ENCODE measurements at regions not wholly inside any gene's neighbourhood (a gene's known extent, or its start where the extent isn't known, plus 50 kb on each side); places are given as distances from the start of the nearest gene placed in this dataset.

DNA sequence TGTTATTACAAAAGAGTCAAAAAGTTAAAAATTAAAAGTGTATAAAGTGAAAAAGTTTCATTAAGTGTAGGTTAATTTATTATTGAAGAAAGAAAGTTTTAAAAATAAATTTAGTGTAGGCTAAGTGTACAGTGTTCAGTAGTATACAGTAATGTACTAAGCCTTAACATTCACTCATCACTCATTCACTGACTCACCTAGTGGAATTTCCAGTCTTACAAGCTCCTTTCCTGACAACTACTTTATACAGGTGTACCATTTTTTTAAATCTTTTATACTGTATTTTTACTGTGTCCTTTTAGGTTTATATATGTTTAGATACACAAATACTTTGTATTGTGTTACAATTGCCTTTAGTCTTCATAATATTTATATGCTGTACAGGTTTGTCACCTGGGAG lies 530.2 kb upstream of the FAM174A start:
- Histone ChIP-seq H3K4me3 (ENCODE audit: low read depth in 1 of 2, low read length in 2 of 2) (no peak overlapping the region), H3K4me2 (ENCODE audit: insufficient read depth, low read length) (no peak overlapping the region), H3K4me1 (ENCODE audit: insufficient read depth, low read length) (no peaks in the 10 kb centered on the region), H2AFZ (ENCODE audit: low read depth, low read length) (no peak overlapping the region), H3K9ac (ENCODE audit: low read depth, low read length) (no peak overlapping the region), H3K27me3 (ENCODE audit: insufficient read depth, low read length, poor library complexity) (no peaks in the 10 kb centered on the region), H3K79me2 (ENCODE audit: insufficient read depth, low read length) (no peaks in the 10 kb centered on the region), H3K9me3 (ENCODE audit: insufficient read depth, low read length, severe bottlenecking) (no peaks in the 10 kb centered on the region), H3K27ac (ENCODE audit: low read length) (no peak overlapping the region), H3K36me3 (ENCODE audit: insufficient read depth, low read length) (no peaks in the 10 kb centered on the region), H4K20me1 (ENCODE audit: insufficient read depth, low read length) (no peaks in the 10 kb centered on the region)
- no peak for DNase-seq
- no peak for ATAC-seq (ENCODE audit: insufficient read depth, low read depth)
- TF ChIP-seq EZH2 (IDR thresholded peaks at IDR 0.05; ENCODE audit: borderline replicate concordance, low read depth, low read length, severe bottlenecking) (no peak), CTCF (IDR thresholded peaks at IDR 0.05; ENCODE audit: borderline replicate concordance, extremely low read depth, low read length, poor library complexity, severe bottlenecking) (no peak)

DNA sequence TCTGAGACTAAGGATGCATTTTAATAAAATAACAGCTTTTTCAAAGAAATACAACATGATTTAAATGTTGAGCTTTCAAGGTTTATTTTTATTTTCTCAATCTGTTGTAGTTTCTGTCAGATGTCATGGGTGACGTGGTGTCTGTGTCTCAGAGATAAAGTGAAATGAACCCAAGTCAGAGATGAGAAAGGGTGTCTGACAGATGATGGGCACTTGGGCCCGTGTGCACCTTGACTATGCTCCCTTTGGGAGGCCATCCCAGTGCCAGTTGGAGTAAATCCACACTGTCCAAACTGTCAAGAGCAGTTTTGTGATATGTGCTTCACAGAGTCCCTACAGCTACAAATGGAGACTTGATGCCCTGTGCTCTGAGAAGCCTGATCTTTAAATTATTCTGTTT lies 536.9 kb upstream of the FAM174A start:
- TF ChIP-seq EZH2 (IDR thresholded peaks at IDR 0.05; ENCODE audit: borderline replicate concordance, low read depth, low read length, severe bottlenecking) (no peak), CTCF (IDR thresholded peaks at IDR 0.05; ENCODE audit: borderline replicate concordance, extremely low read depth, low read length, poor library complexity, severe bottlenecking) (no peak)
- Histone ChIP-seq H3K79me2 (ENCODE audit: insufficient read depth, low read length) (no peaks in the 10 kb centered on the region), H3K9ac (ENCODE audit: low read depth, low read length) (no peak overlapping the region), H2AFZ (ENCODE audit: low read depth, low read length) (no peak overlapping the region), H3K9me3 (ENCODE audit: insufficient read depth, low read length, severe bottlenecking) (no peaks in the 10 kb centered on the region), H3K27ac (ENCODE audit: low read length) (no peak overlapping the region), H3K4me1 (ENCODE audit: insufficient read depth, low read length) (no peaks in the 10 kb centered on the region), H3K4me3 (ENCODE audit: low read depth in 1 of 2, low read length in 2 of 2) (no peak overlapping the region), H4K20me1 (ENCODE audit: insufficient read depth, low read length) (no peaks in the 10 kb centered on the region), H3K27me3 (ENCODE audit: insufficient read depth, low read length, poor library complexity) (no peaks in the 10 kb centered on the region), H3K4me2 (ENCODE audit: insufficient read depth, low read length) (no peak overlapping the region), H3K36me3 (ENCODE audit: insufficient read depth, low read length) (no peaks in the 10 kb centered on the region)
- DNase-seq (no peak), ATAC-seq (ENCODE audit: insufficient read depth, low read depth) (no peak)

GRCh38 chr5:99995407-99995806 lies 539.8 kb upstream of the FAM174A start:
- Histone ChIP-seq H3K9ac (ENCODE audit: low read depth, low read length) (no peak overlapping the region), H3K4me3 (ENCODE audit: low read depth in 1 of 2, low read length in 2 of 2) (no peak overlapping the region), H3K9me3 (ENCODE audit: insufficient read depth, low read length, severe bottlenecking) (no peaks in the 10 kb centered on the region), H3K27me3 (ENCODE audit: insufficient read depth, low read length, poor library complexity) (no peaks in the 10 kb centered on the region), H3K79me2 (ENCODE audit: insufficient read depth, low read length) (no peaks in the 10 kb centered on the region), H3K4me2 (ENCODE audit: insufficient read depth, low read length) (no peak overlapping the region), H3K27ac (ENCODE audit: low read length) (no peak overlapping the region), H4K20me1 (ENCODE audit: insufficient read depth, low read length) (no peaks in the 10 kb centered on the region), H2AFZ (ENCODE audit: low read depth, low read length) (no peak overlapping the region), H3K36me3 (ENCODE audit: insufficient read depth, low read length) (no peaks in the 10 kb centered on the region), H3K4me1 (ENCODE audit: insufficient read depth, low read length) (no peaks in the 10 kb centered on the region)
- ATAC-seq (ENCODE audit: insufficient read depth, low read depth) (no peak), DNase-seq (no peak)
- TF ChIP-seq EZH2 (IDR thresholded peaks at IDR 0.05; ENCODE audit: borderline replicate concordance, low read depth, low read length, severe bottlenecking) (no peak), CTCF (IDR thresholded peaks at IDR 0.05; ENCODE audit: borderline replicate concordance, extremely low read depth, low read length, poor library complexity, severe bottlenecking) (no peak)

- no peaks in the 10 kb centered on the region for H4K20me1 ChIP-seq (ENCODE audit: insufficient read depth, low read length)
- ATAC-seq (ENCODE audit: insufficient read depth, low read depth): no peak
- DNase-seq: no peak
- no peak overlapping the region for H3K9ac ChIP-seq (ENCODE audit: low read depth, low read length)
- TF ChIP-seq EZH2 (IDR thresholded peaks at IDR 0.05; ENCODE audit: borderline replicate concordance, low read depth, low read length, severe bottlenecking): no peak
- no peak for TF ChIP-seq CTCF (IDR thresholded peaks at IDR 0.05; ENCODE audit: borderline replicate concordance, extremely low read depth, low read length, poor library complexity, severe bottlenecking)
- H3K4me1 ChIP-seq (ENCODE audit: insufficient read depth, low read length): no peaks in the 10 kb centered on the region
- no peaks in the 10 kb centered on the region for H3K9me3 ChIP-seq (ENCODE audit: insufficient read depth, low read length, severe bottlenecking)
- H2AFZ ChIP-seq (ENCODE audit: low read depth, low read length): no peak overlapping the region
- no peak overlapping the region for H3K4me3 ChIP-seq (ENCODE audit: low read depth in 1 of 2, low read length in 2 of 2)
- no peaks in the 10 kb centered on the region for H3K79me2 ChIP-seq (ENCODE audit: insufficient read depth, low read length)
- no peaks in the 10 kb centered on the region for H3K36me3 ChIP-seq (ENCODE audit: insufficient read depth, low read length)
- H3K27ac ChIP-seq (ENCODE audit: low read length): no peak overlapping the region
- H3K4me2 ChIP-seq (ENCODE audit: insufficient read depth, low read length): no peak overlapping the region
- H3K27me3 ChIP-seq (ENCODE audit: insufficient read depth, low read length, poor library complexity): no peaks in the 10 kb centered on the region
Measured at GRCh38 chr5:99973779-99974178, 561.4 kb upstream of the FAM174A start.
